A673 (cell line): ENCODE measurements at regions not wholly inside any gene's neighbourhood (a gene's known extent, or its start where the extent isn't known, plus 50 kb on each side); places are given as distances from the start of the nearest gene placed in this dataset.

Experiments used
- BruUV-seq: library from RNA; stranded (reverse); fragments of 400-500 nt; replicated peaks from 2 replicates; lab custom pipeline; 2021; lab: Mats Ljungman, UMichigan
- CTCF ChIA-PET: fragments of 300-600 bp; sonication (Branson Sonifier 250); formaldehyde crosslinking; loops from one replicate; lab custom pipeline; 2022; ENCODE audit warnings: antibody characterized with exemption; lab: Charles Lee
- POLR2A ChIA-PET: fragments of 300-600 bp; sonication (Branson Sonifier 250); formaldehyde crosslinking; loops from one replicate; lab custom pipeline; 2022; ENCODE audit warnings: antibody characterized with exemption; ENCODE audit not compliant: low non-redundant PET; lab: Charles Lee
- DNase-seq: peaks from one replicate; pipeline ENCODE4 v3.0.0-alpha.2; 2015; ENCODE audit warnings: low spot score
- H3K27ac ChIP-seq: fragments of 200-600 bp; sonication (generic); 2 replicates; pipeline ENCODE4 v1.5.1; 2016; ENCODE audit warnings: mixed run types, low read depth, mild to moderate bottlenecking, mixed read lengths, antibody characterized with exemption, low read length; ENCODE audit not compliant: poor library complexity, severe bottlenecking
- H3K27me3 ChIP-seq: fragments of 200-600 bp; sonication (generic); replicated peaks from 2 replicates; pipeline ENCODE4 v1.6.1; 2017; ENCODE audit warnings: mixed run types, low read depth, mild to moderate bottlenecking, mixed read lengths, antibody characterized with exemption, low read length; ENCODE audit not compliant: insufficient read depth, poor library complexity
- H3K36me3 ChIP-seq: fragments of 200-600 bp; sonication (generic); 2 replicates; pipeline ENCODE4 v1.6.1; 2016; ENCODE audit warnings: mixed run types, mild to moderate bottlenecking, mixed read lengths, antibody characterized with exemption, low read length; ENCODE audit not compliant: insufficient read depth, poor library complexity, severe bottlenecking
- H3K4me1 ChIP-seq: fragments of 200-600 bp; sonication (generic); 2 replicates; pipeline ENCODE4 v1.6.1; 2017; ENCODE audit warnings: mixed run types, mild to moderate bottlenecking, mixed read lengths, antibody characterized with exemption, low read length; ENCODE audit not compliant: insufficient read depth, poor library complexity, severe bottlenecking
- H3K4me3 ChIP-seq: fragments of 200-600 bp; sonication (generic); 2 replicates; pipeline ENCODE4 v1.5.1; 2016; ENCODE audit warnings: low read depth, mixed run types, mild to moderate bottlenecking, mixed read lengths, low read length; ENCODE audit not compliant: poor library complexity, severe bottlenecking
- H3K9me3 ChIP-seq: fragments of 200-600 bp; sonication (generic); 2 replicates; pipeline ENCODE4 v1.6.1; 2016; ENCODE audit warnings: mixed run types, low read depth, mild to moderate bottlenecking, mixed read lengths, antibody characterized with exemption, low read length; ENCODE audit not compliant: poor library complexity, severe bottlenecking
- EZH2 ChIP-seq: fragments of 200-600 bp; sonication (generic); IDR thresholded peaks from 2 replicates; pipeline ENCODE4 v1.6.1; 2017; ENCODE audit warnings: borderline replicate concordance, low read depth, mild to moderate bottlenecking, mixed read lengths, antibody characterized with exemption, low read length; ENCODE audit not compliant: poor library complexity, severe bottlenecking
- intact Hi-C: fragments of 100-400 bp; cut with micrococcal nuclease; formaldehyde crosslinking; loops from one replicate; pipeline ENCODE4 v1.10.0; 2022; ENCODE audit not compliant: unreplicated experiment
- TF ChIP-seq, protein P1 (sequence below): fragments of 300-800, 200-600 bp; sonication (generic); conservative IDR thresholded peaks from 2 replicates; pipeline ENCODE4 v1.5.1; 2017; ENCODE audit warnings: low read depth, mild to moderate bottlenecking, antibody characterized with exemption, low read length, moderate library complexity, mixed read lengths

DNA sequence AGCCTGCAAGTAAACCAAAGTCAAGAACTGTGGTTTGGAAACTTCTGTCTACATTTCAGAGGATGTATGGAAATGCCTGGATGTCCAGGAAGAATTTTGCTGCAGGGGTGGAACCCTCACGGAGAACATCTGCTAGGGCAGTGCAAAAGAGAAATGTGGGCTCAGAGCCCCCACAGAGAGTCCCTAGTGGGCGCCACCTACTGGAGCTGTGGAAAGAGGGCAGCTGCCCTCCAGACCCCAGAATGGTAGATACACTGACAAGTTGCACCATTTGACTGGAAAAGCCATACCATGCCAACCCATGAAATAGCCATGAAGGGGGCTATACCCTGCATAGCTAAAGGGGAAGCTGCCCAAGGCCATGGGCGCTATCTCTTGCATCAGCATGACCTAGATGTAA is 1672.4 kb downstream of the KCNT2 start:
- intact Hi-C loops: no loop called here
- Histone ChIP-seq H3K9me3 (no peaks in the 10 kb centered on the region), H3K36me3 (no peaks in the 10 kb centered on the region), H3K27me3 (no peaks in the 10 kb centered on the region), H3K4me1 (no peaks in the 10 kb centered on the region), H3K4me3 (no peak overlapping the region), H3K27ac (no peak overlapping the region)
- no TSS peak for BruUV-seq
- TF ChIP-seq, protein P1, sequence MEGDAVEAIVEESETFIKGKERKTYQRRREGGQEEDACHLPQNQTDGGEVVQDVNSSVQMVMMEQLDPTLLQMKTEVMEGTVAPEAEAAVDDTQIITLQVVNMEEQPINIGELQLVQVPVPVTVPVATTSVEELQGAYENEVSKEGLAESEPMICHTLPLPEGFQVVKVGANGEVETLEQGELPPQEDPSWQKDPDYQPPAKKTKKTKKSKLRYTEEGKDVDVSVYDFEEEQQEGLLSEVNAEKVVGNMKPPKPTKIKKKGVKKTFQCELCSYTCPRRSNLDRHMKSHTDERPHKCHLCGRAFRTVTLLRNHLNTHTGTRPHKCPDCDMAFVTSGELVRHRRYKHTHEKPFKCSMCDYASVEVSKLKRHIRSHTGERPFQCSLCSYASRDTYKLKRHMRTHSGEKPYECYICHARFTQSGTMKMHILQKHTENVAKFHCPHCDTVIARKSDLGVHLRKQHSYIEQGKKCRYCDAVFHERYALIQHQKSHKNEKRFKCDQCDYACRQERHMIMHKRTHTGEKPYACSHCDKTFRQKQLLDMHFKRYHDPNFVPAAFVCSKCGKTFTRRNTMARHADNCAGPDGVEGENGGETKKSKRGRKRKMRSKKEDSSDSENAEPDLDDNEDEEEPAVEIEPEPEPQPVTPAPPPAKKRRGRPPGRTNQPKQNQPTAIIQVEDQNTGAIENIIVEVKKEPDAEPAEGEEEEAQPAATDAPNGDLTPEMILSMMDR: no peak
- TF ChIP-seq EZH2: no peak
- POLR2A ChIA-PET: no interaction called here
- CTCF ChIA-PET: no interaction called here
- no peak for DNase-seq

DNA sequence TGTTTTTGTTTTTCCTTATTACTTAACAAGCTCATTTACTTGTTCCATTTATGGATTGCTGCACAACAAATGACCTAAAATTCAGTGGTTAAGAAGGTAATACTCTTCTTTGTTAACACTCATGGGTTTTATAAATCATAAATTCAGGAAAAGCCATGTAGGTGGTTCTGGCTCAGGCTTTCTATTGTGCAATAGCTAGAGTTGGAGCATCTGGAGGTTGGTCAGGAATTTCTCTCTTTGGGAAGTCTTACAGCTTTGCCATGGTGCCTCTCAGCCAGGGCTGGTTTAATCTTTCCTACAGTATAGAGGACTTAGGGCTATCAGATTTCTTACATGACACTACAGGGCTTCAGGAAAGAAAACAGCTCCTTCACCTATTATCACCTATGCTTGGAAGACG is 1677.1 kb downstream of the KCNT2 start:
- CTCF ChIA-PET: no interaction called here
- intact Hi-C loops: no loop called here
- H3K9me3 ChIP-seq: no peaks in the 10 kb centered on the region
- BruUV-seq: no TSS peak
- H3K4me1 ChIP-seq: no peaks in the 10 kb centered on the region
- no peak overlapping the region for H3K4me3 ChIP-seq
- no peak for TF ChIP-seq EZH2
- TF ChIP-seq, protein P1: no peak
- no peak overlapping the region for H3K27ac ChIP-seq
- POLR2A ChIA-PET: no interaction called here
- no peaks in the 10 kb centered on the region for H3K27me3 ChIP-seq
- DNase-seq: no peak
- no peaks in the 10 kb centered on the region for H3K36me3 ChIP-seq

DNA sequence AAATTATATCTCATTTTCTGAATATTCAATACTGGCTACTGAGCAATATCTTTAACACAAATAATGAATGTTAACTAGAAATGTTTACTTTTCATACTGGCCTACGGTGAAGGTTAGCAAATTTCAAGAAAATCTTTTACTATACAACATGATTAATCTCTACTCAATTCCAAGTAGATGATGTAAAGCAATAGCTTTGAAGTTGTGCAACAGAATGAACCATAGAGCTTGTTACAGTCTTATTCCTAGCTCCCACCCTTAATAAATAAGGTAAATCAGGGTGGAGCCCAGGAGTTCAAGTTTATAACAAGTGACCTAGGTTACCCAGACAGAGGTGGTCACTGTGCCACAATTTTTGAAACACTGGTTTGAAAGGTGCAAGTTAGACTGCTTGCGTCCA is 1678.1 kb downstream of the KCNT2 start:
- CTCF ChIA-PET: no interaction called here
- H3K4me3 ChIP-seq: no peak overlapping the region
- no peaks in the 10 kb centered on the region for H3K27me3 ChIP-seq
- no peaks in the 10 kb centered on the region for H3K9me3 ChIP-seq
- DNase-seq: no peak
- POLR2A ChIA-PET: no interaction called here
- no peaks in the 10 kb centered on the region for H3K4me1 ChIP-seq
- H3K36me3 ChIP-seq: no peaks in the 10 kb centered on the region
- H3K27ac ChIP-seq: no peak overlapping the region
- intact Hi-C loops: no loop called here
- TF ChIP-seq, protein P1: no peak
- TF ChIP-seq EZH2: no peak
- BruUV-seq: no TSS peak
